Stimulated activated naive B cell treated with anti-CD40 and anti-IgM and Interleukin-4, amounts not matched to agents 10 μg/mL and 1 μg/mL and 100 μg/mL, for 72 hours (primary cell): ENCODE measurements at regions not wholly inside any gene's neighbourhood (a gene's known extent, or its start where the extent isn't known, plus 50 kb on each side); places are given as distances from the start of the nearest gene placed in this dataset.

Experiments
- ATAC-seq, 2 donors: fragments of 150-1000 bp; cut with Tn5 transposase; replicated peaks; 2 replicates each; pipeline ENCODE4 v1.10.0; 2021; ENCODE audit warnings: moderate library complexity in 1 of 2
- DNase-seq: peaks from one replicate; pipeline ENCODE4 v3.0.0; 2021
- H3K27ac Mint-ChIP-seq: one replicate; pipeline ENCODE4 v1.8.0; 2022; ENCODE audit warnings: mild to moderate bottlenecking, mixed read lengths
- H3K27me3 Mint-ChIP-seq, 2 donors: one replicate each; pipeline ENCODE4 v1.8.0; 2022; ENCODE audit warnings: mixed read lengths in 2 of 2
- H3K36me3 Mint-ChIP-seq, 2 donors: one replicate each; pipeline ENCODE4 v1.8.0; 2022; ENCODE audit warnings: mixed read lengths in 2 of 2, mild to moderate bottlenecking in 1 of 2
- H3K4me1 Mint-ChIP-seq, 2 donors: one replicate each; pipeline ENCODE4 v1.8.0; 2022; ENCODE audit warnings: mixed read lengths in 2 of 2, mild to moderate bottlenecking in 1 of 2
- H3K4me3 Mint-ChIP-seq, 2 donors: one replicate each; pipeline ENCODE4 v1.8.0; 2022; ENCODE audit warnings: mild to moderate bottlenecking in 2 of 2, mixed read lengths in 2 of 2, moderate library complexity in 1 of 2
- H3K9me3 Mint-ChIP-seq, 2 donors: one replicate each; pipeline ENCODE4 v1.8.0; 2022; ENCODE audit warnings: mixed read lengths in 2 of 2, mild to moderate bottlenecking in 1 of 2

DNA sequence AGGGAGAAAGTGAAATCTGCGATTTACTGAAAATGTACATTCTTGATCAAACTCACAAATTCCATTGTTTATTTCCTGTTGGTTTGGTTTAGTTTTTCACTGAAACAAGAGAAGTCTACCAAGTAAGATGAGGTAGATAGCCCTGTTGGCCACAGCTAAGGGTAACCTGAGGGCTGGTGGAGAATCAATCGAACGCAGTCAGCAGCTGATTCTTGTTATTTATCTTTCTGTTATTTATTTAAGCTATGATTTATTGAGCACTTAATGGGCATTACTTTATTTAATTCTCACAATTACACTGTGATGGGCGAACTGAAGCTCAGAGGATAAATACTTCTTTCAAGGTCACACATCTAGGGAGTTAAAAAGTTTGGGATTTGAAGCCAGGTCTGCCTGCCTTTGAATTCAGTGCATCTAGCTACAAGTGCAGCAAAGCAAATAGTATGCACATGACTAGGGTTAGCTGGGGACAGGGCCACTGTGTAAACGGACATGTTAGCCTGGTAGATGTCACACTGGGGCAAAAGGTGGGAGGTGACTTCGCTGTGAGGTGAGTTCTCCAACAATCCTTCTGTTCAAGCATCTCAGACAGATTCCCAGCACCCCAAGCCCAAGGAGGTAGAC is 106.5 kb upstream of the GADD45A start:
- no peak for DNase-seq
- ATAC-seq = no peak
- Mint-ChIP-seq H3K4me3 (no peak overlapping the region), H3K9me3 (no peaks in the 10 kb centered on the region), H3K36me3 (no peaks in the 10 kb centered on the region), H3K4me1 (no peaks in the 10 kb centered on the region), H3K27me3 (no peaks in the 10 kb centered on the region), H3K27ac (no peak overlapping the region)

DNA sequence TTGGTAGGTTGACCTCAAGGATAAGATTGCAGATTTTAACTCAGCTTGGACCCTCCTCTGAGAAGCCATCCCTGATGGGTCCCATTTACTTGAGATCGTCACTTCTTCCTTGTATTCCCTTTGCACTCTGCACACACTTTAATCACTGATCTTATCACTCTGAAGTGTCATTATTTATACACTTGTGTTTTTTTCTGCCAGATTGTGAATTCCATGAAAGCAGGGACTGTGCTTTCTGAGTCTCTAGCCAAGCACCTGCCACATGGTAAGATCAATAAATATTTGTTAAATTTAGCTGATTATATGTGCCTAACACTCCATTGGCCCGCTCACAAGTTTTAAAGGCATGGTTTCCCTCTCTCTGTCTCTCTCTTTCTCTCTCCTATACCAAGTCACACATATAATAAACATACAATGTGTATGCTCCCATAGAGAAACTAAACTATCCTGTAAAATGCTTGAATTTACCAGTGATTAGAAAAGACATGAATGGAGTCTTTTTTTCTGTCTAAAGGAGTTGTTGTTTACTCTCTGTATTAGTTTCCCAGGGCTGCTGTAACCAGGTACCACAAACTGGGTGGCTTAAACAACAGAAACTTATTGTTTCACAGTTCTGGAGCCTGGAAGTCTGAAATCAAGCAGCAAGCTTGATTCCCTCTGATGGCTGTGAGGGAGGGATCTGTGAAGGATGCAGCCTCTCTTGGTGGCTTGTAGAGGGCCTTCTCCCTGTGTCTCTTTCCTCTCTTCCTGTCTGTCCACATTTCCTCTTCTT is 105.2 kb upstream of the GADD45A start:
- H3K4me3 Mint-ChIP-seq = no peak overlapping the region
- no peaks in the 10 kb centered on the region for H3K9me3 Mint-ChIP-seq
- H3K4me1 Mint-ChIP-seq = no peaks in the 10 kb centered on the region
- H3K27me3 Mint-ChIP-seq = no peaks in the 10 kb centered on the region
- no peak for DNase-seq
- no peak for ATAC-seq
- no peaks in the 10 kb centered on the region for H3K36me3 Mint-ChIP-seq
- H3K27ac Mint-ChIP-seq = no peak overlapping the region

DNA sequence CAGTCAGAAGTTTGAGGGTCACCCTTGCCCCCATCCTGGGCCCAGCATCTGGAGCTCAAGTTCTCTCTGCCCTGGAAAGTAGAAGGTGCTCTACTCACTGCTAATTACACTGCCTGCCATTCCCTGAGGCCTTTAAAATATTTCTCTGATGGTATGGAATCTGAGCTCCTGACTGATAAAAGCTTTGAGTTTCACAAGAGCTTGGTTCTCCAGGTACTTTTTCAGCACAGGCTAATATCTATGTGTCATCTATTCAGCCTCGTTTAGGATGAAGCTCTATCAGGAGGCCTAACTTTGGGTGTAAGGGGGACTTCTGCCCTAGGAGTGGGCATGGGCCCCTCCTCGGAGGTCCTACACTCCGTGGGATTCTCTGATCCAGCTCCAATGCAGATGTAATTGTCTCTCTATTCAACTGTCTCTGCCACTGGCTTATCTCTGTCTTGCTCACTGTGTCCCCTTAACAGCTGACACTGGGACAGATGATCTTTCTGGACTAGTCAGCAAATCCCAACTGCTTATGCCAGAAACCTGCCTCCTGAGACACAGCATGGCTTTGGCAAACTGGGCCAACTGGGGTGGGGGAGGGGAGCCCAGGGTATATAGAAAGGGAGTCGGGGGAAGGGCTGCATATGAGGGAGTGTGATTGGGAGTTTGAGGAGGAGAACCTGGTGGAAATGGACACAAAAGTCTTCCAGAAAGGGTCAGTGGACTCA is 104.2 kb upstream of the GADD45A start:
- Mint-ChIP-seq H3K4me1 (no peaks in the 10 kb centered on the region), H3K27ac (no peak overlapping the region), H3K9me3 (no peaks in the 10 kb centered on the region), H3K36me3 (no peaks in the 10 kb centered on the region), H3K4me3 (no peak overlapping the region), H3K27me3 (no peaks in the 10 kb centered on the region)
- no peak for ATAC-seq
- no peak for DNase-seq

DNA sequence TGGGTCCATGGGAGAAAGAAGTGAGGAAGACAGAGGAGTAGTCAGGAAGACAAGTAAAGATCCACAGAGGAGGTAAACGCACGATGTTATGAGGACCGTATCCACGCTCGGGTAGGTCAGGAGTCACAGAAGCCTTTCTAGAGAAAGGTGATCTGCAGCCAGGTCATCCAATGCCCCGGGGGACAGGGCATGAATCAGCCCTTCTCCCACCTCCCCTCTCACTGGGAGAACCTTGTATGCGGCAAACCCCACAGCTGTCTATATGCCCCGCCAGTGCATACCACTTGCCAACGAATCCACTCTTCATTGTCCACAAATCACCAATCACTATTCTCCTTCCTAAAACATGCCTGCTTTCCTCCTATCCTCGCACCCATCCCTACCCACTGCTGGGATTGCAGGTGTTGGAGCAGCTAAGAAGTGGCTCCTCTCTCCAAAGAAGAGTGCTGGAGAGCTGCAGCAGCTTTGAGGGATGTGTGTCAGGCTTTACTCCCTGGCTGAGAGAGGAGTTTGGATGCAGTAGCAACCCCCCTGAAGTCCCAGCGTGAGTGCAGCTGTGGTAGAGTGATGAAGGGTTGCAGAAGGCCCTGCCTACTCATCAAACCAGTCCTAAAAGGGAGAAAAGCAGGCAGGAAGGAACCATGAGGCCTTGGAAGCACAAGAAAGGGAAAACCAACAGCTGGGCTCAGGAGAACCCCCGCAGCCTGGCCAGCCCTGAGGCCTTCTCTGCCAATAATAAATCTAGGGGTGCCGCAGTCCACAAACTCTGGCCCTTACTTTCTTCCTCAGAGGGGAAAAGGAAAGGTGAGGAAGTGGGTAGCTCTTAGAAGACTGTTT is 102.2 kb upstream of the GADD45A start:
- Mint-ChIP-seq H3K4me1 (no peaks in the 10 kb centered on the region), H3K27me3 (no peaks in the 10 kb centered on the region), H3K36me3 (no peaks in the 10 kb centered on the region), H3K9me3 (no peaks in the 10 kb centered on the region), H3K4me3 (no peak overlapping the region), H3K27ac (no peak overlapping the region)
- DNase-seq (no peak), ATAC-seq (no peak)

DNA sequence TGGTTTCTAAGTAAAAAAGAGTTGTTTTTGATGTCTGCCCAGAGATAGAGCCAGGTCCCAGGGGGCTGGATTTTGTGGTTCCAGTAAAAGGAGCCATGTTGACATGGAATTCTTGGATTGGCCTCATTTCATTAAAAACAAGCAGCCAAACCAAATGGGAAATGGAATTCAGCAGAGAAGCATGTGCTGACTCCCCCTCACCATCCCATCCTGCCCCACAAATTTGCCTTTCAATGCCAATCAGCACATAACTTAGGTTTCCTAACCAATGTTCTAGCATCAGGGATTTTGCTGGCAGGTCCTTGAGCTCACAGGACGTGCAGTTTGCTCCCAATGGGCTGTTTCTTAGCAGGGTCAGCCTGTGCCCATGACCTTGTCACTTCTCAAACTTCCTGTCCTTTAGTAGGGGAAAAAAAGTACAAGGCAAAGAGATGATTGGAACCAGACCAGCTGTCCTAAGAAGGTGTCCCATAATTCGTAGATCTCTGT is 101.5 kb upstream of the GADD45A start:
- DNase-seq (no peak), ATAC-seq (no peak)
- Mint-ChIP-seq H3K36me3 (no peaks in the 10 kb centered on the region), H3K4me3 (no peak overlapping the region), H3K27ac (no peak overlapping the region), H3K4me1 (peaks cover 0 to under 1% of the 10 kb centered on the region in 2 donors), H3K27me3 (no peaks in the 10 kb centered on the region), H3K9me3 (no peaks in the 10 kb centered on the region)

DNA sequence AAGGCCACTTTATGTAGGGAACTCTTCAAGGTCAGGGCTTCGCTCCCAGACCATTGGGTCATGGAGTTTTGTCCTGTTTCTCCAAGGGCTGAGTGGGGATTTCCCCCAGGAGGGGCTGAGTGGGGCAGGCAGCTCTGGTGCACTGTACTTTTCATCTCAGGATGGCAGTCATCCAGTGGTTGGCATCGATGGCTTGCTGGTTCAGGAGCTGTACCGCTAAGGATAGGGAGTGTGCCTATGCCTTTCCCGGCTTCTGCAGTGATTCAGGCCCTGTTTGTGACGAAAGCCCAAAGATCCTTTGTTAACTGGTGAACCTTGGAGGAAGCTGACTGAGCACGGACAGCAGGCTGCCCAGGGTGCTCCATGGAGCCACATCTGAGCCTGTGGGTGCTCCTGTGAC is 100.1 kb upstream of the GADD45A start:
- peaks cover 0 to 2% of the 10 kb centered on the region in 2 donors for H3K4me1 Mint-ChIP-seq
- H3K9me3 Mint-ChIP-seq = no peaks in the 10 kb centered on the region
- no peak overlapping the region for H3K27ac Mint-ChIP-seq
- ATAC-seq (no peak), DNase-seq (no peak)
- no peak overlapping the region for H3K4me3 Mint-ChIP-seq
- no peaks in the 10 kb centered on the region for H3K27me3 Mint-ChIP-seq
- H3K36me3 Mint-ChIP-seq = no peaks in the 10 kb centered on the region

DNA sequence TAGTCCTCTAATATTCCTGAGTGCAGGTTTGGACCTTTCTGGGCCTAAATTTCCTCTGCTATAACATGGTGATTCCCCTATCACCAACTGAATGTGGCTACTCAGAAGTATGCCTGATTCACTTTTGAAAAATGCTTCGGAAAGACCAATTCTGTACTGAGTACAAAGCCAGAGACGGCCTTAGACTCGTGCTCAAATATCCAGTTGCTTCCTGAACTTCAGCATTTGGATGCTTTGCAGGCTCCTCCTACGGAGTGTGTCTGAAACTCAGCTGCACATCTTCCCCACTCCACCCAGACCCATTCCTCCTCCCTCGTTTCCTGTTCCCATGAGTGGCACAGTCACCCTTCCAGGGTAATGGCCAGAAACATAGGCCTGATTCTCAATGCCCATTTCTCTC is 98.4 kb upstream of the GADD45A start:
- Mint-ChIP-seq H3K4me1 (peaks cover 0 to 2% of the 10 kb centered on the region in 2 donors), H3K27me3 (no peaks in the 10 kb centered on the region), H3K36me3 (no peaks in the 10 kb centered on the region), H3K9me3 (no peaks in the 10 kb centered on the region), H3K27ac (no peak overlapping the region), H3K4me3 (no peak overlapping the region)
- no peak for DNase-seq
- no peak for ATAC-seq

DNA sequence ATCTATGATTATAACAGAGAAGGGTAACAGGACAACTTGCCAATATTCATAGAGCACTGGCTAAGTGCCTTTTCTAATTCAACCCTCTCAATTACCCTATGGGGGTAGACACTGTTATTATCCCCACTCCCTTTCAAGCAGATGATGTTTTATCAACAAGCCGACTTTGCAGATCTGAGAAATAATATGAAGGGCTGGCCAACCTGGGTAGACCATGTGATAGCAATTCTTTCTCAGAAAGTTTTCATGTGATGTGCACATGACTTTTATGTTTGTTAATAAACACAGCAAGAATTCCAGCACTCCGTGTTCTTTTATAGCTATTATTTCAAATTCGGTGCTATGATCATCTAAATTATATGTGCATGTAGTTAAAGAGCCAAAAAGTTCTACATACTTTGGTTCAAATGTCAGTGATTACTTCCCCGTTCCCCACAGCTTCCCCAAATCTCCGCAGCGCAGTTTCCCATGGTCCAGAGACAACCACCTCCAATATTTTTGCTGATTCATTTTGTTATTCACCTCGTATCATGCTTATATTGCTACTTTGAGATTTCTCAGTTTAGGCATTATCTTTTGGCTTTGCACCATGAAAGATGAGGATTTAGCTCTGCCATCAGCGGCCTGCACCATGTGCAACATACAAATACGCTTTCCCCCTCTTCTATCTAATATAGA is 96.7 kb upstream of the GADD45A start:
- Mint-ChIP-seq H3K4me1 (peaks cover 0 to 2% of the 10 kb centered on the region in 2 donors), H3K27me3 (no peaks in the 10 kb centered on the region), H3K36me3 (no peaks in the 10 kb centered on the region), H3K9me3 (no peaks in the 10 kb centered on the region), H3K4me3 (no peak overlapping the region), H3K27ac (no peak overlapping the region)
- DNase-seq (no peak), ATAC-seq (no peak)

DNA sequence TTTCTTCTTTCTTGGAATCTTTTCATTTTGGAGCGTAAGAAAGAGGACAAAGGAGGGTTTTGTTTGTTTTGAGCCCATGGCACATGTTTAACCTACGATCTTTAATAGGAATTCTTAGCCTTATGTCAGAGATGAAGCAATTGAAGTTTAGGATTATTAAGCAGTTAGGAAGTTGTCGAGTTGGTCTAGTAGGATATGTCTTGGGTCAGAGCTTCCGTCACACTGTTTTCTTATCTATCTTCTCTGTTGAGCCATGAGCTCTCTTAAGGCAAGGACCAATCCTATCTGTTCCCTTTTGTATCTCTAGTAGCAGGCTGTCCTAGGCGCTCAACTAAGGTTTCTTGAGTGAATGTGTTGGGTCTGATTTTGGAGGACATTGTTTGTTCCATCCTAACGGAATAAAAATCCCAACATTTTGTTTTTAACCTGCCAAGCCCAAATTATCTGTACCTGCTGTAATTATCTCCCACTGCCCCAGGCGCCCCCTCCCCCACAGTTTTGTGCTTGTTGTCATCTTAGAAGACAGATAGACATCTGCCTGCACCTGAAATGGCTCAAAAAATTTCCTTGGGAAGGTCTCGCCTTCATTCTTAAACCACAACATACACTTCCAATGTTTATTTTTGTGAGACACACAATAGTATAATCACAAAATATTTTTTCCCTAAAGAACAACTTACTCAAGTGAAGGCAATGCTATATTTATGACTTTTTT is 95.3 kb upstream of the GADD45A start:
- H3K9me3 Mint-ChIP-seq = peaks cover 4 to 5% of the 10 kb centered on the region in 2 donors
- no peaks in the 10 kb centered on the region for H3K36me3 Mint-ChIP-seq
- ATAC-seq = no peak
- H3K27ac Mint-ChIP-seq = no peak overlapping the region
- H3K4me3 Mint-ChIP-seq = no peak overlapping the region
- H3K4me1 Mint-ChIP-seq = peaks cover 0 to 2% of the 10 kb centered on the region in 2 donors
- H3K27me3 Mint-ChIP-seq = no peaks in the 10 kb centered on the region
- DNase-seq = no peak

DNA sequence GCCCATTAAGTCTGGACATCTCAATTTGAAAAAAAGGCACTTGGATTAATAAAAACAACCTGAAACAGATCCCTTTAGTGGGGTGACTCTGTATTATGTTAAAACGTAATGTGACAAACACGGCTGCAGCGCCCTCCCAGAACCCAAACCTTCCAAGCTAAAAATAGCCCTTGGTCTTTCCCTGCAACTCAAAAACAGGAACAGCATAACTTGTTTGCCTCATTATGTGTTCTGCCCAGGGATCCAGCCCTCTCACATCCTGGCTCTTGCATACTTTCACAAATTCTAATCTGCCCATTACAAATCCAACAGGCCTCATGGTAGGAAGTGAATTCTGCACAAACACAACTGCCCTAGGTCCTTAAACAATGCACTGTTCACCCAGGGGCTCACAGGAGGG is 94.7 kb upstream of the GADD45A start:
- H3K27ac Mint-ChIP-seq = no peak overlapping the region
- H3K9me3 Mint-ChIP-seq = peaks cover 5 to 8% of the 10 kb centered on the region in 2 donors
- ATAC-seq = no peak

DNA sequence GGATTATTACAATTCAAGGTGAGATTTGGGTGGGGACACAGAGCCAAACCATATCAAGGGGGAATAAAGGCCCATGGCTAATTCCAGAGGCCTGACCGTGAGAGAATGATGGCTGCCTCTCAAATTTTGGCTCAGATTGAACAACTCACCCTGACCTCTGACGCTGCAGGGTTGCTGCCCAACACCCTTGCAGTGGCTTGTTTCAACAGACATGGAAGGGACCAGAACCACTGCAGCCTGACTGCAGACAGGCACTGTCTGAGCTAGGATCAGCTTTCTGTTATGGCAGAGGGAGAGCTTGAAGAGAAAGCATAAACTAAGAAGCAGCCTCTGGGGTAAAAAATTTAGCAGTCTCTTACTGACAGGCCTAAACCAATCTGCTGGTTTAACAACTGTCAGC is 90.2 kb upstream of the GADD45A start:
- no peaks in the 10 kb centered on the region for H3K27me3 Mint-ChIP-seq
- no peak overlapping the region for H3K27ac Mint-ChIP-seq
- H3K4me1 Mint-ChIP-seq = no peaks in the 10 kb centered on the region
- H3K4me3 Mint-ChIP-seq = no peak overlapping the region
- H3K9me3 Mint-ChIP-seq = peaks cover 7 to 8% of the 10 kb centered on the region in 2 donors
- no peak for DNase-seq
- no peak for ATAC-seq
- no peaks in the 10 kb centered on the region for H3K36me3 Mint-ChIP-seq

More for the DNA sequence above, 94.7 kb upstream of the GADD45A start:
- DNase-seq = no peak
- Mint-ChIP-seq H3K4me1 (peaks cover 0 to 2% of the 10 kb centered on the region in 2 donors), H3K4me3 (no peak overlapping the region), H3K27me3 (no peaks in the 10 kb centered on the region), H3K36me3 (no peaks in the 10 kb centered on the region)

DNA sequence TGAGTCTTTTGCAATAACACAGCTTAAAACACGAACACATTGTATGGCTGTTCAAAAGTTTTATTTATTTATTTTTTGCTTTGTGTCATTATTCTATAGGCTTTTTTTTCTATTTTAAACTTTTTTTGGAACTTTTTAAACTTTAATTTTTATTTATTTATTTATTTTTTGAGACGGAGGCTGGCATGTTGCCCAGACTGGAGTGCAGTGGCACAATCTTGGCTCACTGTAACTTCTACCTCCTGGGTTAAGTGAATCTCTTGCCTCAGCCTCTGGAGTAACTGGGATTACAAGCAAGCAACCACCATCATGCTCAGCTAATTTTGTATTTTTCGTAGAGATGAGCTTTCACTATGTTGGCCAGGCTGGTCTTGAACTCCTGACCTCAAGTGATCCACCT is 88.3 kb upstream of the GADD45A start:
- no peak overlapping the region for H3K4me3 Mint-ChIP-seq
- no peak for DNase-seq
- H3K27me3 Mint-ChIP-seq = no peaks in the 10 kb centered on the region
- no peak overlapping the region for H3K27ac Mint-ChIP-seq
- no peaks in the 10 kb centered on the region for H3K4me1 Mint-ChIP-seq
- H3K36me3 Mint-ChIP-seq = no peaks in the 10 kb centered on the region
- ATAC-seq = no peak
- H3K9me3 Mint-ChIP-seq = peaks cover 7 to 8% of the 10 kb centered on the region in 2 donors

DNA sequence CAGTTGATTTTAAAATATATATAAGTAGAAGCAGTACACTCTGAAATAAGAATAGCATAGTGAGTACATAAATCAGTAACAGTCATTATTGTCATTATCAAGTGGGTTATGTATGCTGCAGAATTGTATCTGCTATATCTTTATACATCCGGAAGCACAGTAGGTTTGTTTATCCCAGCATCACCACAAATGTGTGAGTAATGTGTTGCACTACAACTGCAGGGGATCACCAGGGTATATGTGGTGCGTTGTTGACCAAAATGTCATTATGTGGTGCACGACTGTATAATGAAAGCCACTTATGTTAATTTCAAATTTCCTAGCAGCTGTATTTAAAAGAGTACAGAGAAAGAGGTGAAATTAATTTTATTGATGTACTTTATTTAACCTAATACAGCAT is 87.7 kb upstream of the GADD45A start:
- Mint-ChIP-seq H3K4me3 (no peak overlapping the region), H3K9me3 (peaks cover 8 to 10% of the 10 kb centered on the region in 2 donors), H3K27me3 (peaks cover 0 to 3% of the 10 kb centered on the region in 2 donors), H3K27ac (no peak overlapping the region), H3K4me1 (no peaks in the 10 kb centered on the region), H3K36me3 (no peaks in the 10 kb centered on the region)
- DNase-seq = no peak
- ATAC-seq = no peak
